Tibial artery (tissue), 4 donors: ENCODE measurements at regions not wholly inside any gene's neighbourhood (a gene's known extent, or its start where the extent isn't known, plus 50 kb on each side); places are given as distances from the start of the nearest gene placed in this dataset.

ENCODE experiments used
- DNase-seq, 2 donors: peaks; one replicate each; pipeline ENCODE4 v3.0.0-alpha.2; 2019
- H3K27ac ChIP-seq, 2 donors: fragments of 200-600 bp; sonication (generic) in 1 of 2; 1 replicate in 1 of 2; 2 replicates in 1 of 2; pipeline ENCODE4 v1.5.1; 2018 to 2019; ENCODE audit warnings: mild to moderate bottlenecking in 1 of 2
- H3K27me3 ChIP-seq, 2 donors: fragments of 200-600 bp; sonication (generic) in 1 of 2; one replicate each; pipeline versions ENCODE4 v1.5.1 to v1.6.0; 2016 to 2019
- H3K36me3 ChIP-seq, 3 donors: fragments of 200-600 bp; sonication (generic) in 2 of 3; one replicate each; pipeline ENCODE4 v1.5.1; 2016 to 2019; ENCODE audit warnings: mild to moderate bottlenecking in 2 of 3
- H3K4me1 ChIP-seq, 4 donors: fragments of 200-600 bp; sonication (generic) in 2 of 4; 1 replicate in 3 of 4; 2 replicates in 1 of 4; pipeline ENCODE4 v1.5.1; 2016 to 2019
- H3K4me3 ChIP-seq, 2 donors: fragments of 200-600 bp; sonication (generic) in 1 of 2; 1 replicate in 1 of 2; 2 replicates in 1 of 2; pipeline ENCODE4 v1.5.1; 2018 to 2019; ENCODE audit warnings: mild to moderate bottlenecking in 2 of 2
- H3K9me3 ChIP-seq, 3 donors: fragments of 200-600 bp; sonication (generic) in 1 of 3; one replicate each; pipeline ENCODE4 v1.5.1; 2016 to 2019
- intact Hi-C: fragments of 100-400 bp; cut with DNase I; formaldehyde crosslinking; loops from one replicate; pipeline ENCODE4 v1.15.0; 2023; ENCODE audit warnings: low total_unique reads
- TF ChIP-seq, protein P1 (sequence below), 2 experiments: fragments of 200-600 bp in 1 of 2; fragments of 450-650 bp in 1 of 2; IDR thresholded peaks; one replicate each; pipeline ENCODE4 v1.5.1; 2017 to 2019; ENCODE audit warnings: antibody characterized with exemption in 2 of 2, mild to moderate bottlenecking in 1 of 2, moderate library complexity in 1 of 2

DNA sequence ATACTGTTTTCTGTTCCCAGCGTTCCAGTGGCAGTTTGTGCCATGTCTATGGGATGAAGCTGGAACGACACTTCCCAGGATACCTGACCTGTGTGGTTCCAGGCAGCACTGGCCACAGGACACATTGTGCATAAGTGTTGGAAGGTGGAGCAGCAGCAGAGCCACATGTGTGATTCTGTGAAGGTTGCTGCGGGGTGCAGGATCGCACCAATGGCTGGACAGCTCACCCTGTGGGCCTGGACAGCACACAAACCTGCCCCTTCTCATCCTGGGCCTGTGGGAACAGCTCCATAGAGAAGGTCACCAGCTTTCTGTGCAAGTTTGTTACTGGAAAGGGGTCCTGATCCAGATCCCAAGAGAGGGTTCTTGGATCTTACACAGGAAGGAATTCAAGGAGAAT, 252.2 kb upstream of the RAB6C start:
- Histone ChIP-seq H3K27me3 (no peaks in the 10 kb centered on the region), H3K27ac (no peak overlapping the region), H3K4me1 (no peaks in the 10 kb centered on the region), H3K36me3 (no peaks in the 10 kb centered on the region), H3K9me3 (no peaks in the 10 kb centered on the region), H3K4me3 (no peak overlapping the region)
- intact Hi-C loops: no loop called here
- TF ChIP-seq, protein P1, sequence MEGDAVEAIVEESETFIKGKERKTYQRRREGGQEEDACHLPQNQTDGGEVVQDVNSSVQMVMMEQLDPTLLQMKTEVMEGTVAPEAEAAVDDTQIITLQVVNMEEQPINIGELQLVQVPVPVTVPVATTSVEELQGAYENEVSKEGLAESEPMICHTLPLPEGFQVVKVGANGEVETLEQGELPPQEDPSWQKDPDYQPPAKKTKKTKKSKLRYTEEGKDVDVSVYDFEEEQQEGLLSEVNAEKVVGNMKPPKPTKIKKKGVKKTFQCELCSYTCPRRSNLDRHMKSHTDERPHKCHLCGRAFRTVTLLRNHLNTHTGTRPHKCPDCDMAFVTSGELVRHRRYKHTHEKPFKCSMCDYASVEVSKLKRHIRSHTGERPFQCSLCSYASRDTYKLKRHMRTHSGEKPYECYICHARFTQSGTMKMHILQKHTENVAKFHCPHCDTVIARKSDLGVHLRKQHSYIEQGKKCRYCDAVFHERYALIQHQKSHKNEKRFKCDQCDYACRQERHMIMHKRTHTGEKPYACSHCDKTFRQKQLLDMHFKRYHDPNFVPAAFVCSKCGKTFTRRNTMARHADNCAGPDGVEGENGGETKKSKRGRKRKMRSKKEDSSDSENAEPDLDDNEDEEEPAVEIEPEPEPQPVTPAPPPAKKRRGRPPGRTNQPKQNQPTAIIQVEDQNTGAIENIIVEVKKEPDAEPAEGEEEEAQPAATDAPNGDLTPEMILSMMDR (IDR thresholded peaks at IDR 0.05): no peak
- DNase-seq: no peak

DNA sequence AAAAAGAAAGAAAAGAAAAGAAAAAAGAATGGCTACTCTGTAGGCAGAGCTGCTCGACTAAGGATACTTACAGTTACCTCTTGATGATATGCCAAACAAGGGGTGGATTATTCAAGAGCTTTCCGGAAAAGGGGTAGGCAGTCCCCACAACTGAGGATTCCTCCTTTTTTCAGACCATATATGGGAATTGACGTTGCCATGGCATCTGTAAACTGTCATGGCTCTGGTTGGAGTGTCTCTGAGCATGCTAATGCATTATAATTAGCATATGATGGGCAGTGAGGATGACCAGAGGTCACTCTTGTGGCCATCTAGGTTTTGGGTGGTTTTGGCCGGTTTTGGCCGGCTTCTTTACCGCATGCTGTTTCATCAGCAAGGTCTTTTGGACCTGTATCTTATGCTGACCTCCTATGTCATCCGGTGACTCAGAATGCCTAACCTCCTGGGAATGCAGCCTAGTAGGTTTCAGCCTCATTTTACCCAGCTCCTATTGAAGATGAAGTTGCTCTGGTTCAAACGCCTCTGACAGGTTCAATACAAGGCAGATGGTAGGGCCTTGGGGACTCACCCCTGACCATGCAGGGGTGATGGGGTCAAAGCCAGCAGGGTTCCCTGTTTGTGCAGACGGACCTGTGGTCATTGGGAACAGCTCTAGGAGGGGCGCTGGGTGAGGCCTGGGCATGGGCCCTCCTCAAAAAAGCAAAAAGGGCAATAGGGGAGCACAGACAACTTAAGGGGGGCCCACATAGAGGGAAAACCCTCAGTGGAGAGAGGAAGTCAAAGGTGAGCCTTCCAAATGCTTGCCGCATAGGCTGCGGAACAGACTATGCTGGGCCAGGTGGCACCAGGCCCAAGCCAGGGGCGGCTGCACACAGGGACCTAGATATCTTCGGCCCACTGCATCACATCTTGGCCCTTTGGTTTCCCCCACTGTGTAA, 251.2 kb upstream of the RAB6C start:
- no peaks in the 10 kb centered on the region for H3K36me3 ChIP-seq
- H3K4me1 ChIP-seq: no peaks in the 10 kb centered on the region
- no peak overlapping the region for H3K27ac ChIP-seq
- no peak overlapping the region for H3K4me3 ChIP-seq
- TF ChIP-seq, protein P1 (IDR thresholded peaks at IDR 0.05): no peak
- no peak for DNase-seq
- H3K9me3 ChIP-seq: no peaks in the 10 kb centered on the region
- intact Hi-C loops: no loop called here
- H3K27me3 ChIP-seq: no peaks in the 10 kb centered on the region

DNA sequence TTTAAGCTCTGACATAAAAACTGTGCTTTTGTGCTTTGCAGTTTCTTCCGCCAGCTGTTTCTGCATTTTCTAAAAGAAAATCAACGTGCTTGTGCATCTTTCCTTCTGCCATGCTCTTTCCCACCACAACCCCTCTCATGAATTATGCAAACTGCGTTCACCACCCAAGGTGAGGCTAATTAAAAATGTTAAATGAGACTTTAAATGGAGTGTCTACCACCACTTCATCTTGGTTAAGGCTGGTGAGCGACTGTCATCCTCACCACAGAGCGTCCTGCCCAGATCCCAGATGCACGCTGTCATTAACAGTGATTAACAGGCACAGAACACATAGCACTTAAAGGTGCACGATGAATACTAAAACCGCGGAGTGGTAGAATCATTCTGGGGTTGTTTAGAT, 250.5 kb upstream of the RAB6C start:
- Histone ChIP-seq H3K4me1 (no peaks in the 10 kb centered on the region), H3K4me3 (no peak overlapping the region), H3K27me3 (no peaks in the 10 kb centered on the region), H3K36me3 (no peaks in the 10 kb centered on the region), H3K27ac (no peak overlapping the region), H3K9me3 (no peaks in the 10 kb centered on the region)
- intact Hi-C loops: no loop called here
- DNase-seq: no peak
- TF ChIP-seq, protein P1 (IDR thresholded peaks at IDR 0.05): no peak

DNA sequence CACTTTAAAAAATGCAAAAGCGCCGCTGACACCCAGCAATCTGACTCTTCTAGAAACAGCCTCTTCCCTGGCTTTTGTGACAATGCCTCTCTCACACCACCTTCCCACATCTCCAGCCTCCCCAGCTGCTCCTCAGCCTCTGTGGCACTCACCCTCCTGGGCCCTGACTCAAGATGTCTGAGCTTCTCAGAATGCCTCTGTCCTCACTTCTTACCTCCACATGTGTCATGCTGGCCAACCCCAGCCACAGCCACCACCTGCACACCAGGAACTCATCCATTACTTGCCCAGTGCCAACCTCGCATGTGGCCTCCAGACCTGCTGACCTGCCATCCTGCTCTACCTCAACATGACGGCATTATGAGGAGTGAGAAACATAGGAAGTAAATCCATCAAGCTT, 249.8 kb upstream of the RAB6C start:
- H3K4me1 ChIP-seq: no peaks in the 10 kb centered on the region
- no peak overlapping the region for H3K4me3 ChIP-seq
- H3K27ac ChIP-seq: no peak overlapping the region
- no peaks in the 10 kb centered on the region for H3K9me3 ChIP-seq
- DNase-seq: no peak
- intact Hi-C loops: no loop called here
- H3K27me3 ChIP-seq: no peaks in the 10 kb centered on the region
- TF ChIP-seq, protein P1 (IDR thresholded peaks at IDR 0.05): no peak
- no peaks in the 10 kb centered on the region for H3K36me3 ChIP-seq

DNA sequence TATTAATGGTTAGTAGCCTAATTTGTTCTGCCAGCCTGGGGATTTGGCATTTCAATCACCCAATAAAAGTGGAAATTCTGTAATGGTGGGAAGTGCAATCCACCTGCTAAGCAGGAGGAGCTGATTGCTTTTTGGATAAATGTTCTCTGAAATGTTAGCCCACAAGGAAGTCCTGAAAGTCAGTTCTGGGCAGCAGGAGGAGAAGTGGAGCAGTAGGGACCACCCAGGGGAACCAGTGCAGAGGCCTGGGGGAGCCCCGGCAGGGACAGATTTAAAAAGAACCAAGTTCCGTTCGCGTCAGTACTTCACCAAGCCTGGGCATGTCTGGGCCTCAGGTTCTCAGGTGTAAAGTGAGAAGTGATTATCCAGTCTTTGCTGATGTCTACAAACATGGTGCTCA, 248.5 kb upstream of the RAB6C start:
- no peaks in the 10 kb centered on the region for H3K27me3 ChIP-seq
- H3K9me3 ChIP-seq: no peaks in the 10 kb centered on the region
- intact Hi-C loops: no loop called here
- TF ChIP-seq, protein P1 (IDR thresholded peaks at IDR 0.05): no peak
- H3K4me1 ChIP-seq: no peaks in the 10 kb centered on the region
- no peak overlapping the region for H3K4me3 ChIP-seq
- H3K27ac ChIP-seq: no peak overlapping the region
- no peaks in the 10 kb centered on the region for H3K36me3 ChIP-seq
- DNase-seq: no peak
